GM12891 (cell line): ENCODE measurements at regions not wholly inside any gene's neighbourhood (a gene's known extent, or its start where the extent isn't known, plus 50 kb on each side); places are given as distances from the start of the nearest gene placed in this dataset.

Source experiments
- POLR2A ChIP-seq: IDR thresholded peaks from 2 replicates; pipeline ENCODE4 v1.6.1; 2011; ENCODE audit warnings: low read depth, low read length, control low read depth
- POLR2AphosphoS5 ChIP-seq: IDR thresholded peaks from 2 replicates; pipeline ENCODE4 v1.6.1; 2011; ENCODE audit warnings: low read depth, low read length, control low read depth
- SPI1 ChIP-seq: IDR thresholded peaks from 2 replicates; pipeline ENCODE4 v1.6.1; 2011; ENCODE audit warnings: low read depth, low read length, control low read depth
- TAF1 ChIP-seq: IDR thresholded peaks from 2 replicates; pipeline ENCODE4 v1.6.1; 2011; ENCODE audit warnings: low read depth, low read length, control low read depth

DNA sequence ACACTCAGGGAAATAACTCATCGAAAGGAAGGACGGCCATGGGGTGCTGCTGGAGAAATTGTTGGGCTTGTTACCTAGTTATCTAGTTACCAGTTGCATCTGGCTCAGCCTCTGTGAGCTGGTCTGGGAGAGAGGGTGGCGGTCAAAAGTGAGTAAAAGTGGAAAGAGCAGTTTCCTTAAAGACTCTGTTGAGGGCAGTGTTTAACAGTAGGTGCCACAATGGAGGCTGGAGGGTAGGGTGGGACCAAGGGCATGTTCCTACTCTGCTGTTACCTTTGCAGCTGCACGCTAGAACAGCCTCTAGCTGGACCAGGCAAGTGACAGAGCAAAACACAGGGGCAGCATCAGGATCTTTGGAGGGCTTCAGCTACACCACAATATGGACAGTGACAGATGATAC, 228.8 kb upstream of the STARD13 start:
- TF ChIP-seq POLR2AphosphoS5 (no peak), POLR2A (no peak), SPI1 (no peak), TAF1 (no peak)
